ENCODE measurements at regions not wholly inside any gene's neighbourhood (a gene's known extent, or its start where the extent isn't known, plus 50 kb on each side); places are given as distances from the start of the nearest gene placed in this dataset.
A peak's percentile ranks its signal among the peaks of the same experiment; 100 is the strongest.
"Not testable (repeated sequence)": the region's sequence is repeated elsewhere in the genome, so short reads cannot be mapped to it uniquely, and the experiment has no call there.

- H3K9me3 ChIP-seq (ENCODE audit: control insufficient read depth in 2 of 2, low read length in 2 of 2): no peaks in the 10 kb centered on the region
- H3K27me3 ChIP-seq (ENCODE audit: control insufficient read depth in 2 of 2, insufficient read depth in 2 of 2, low read length in 2 of 2): no peaks in the 10 kb centered on the region
- H3K27ac ChIP-seq (ENCODE audit: low read depth in 2 of 2, low read length in 2 of 2): no peak overlapping the region
- H3K36me3 ChIP-seq (ENCODE audit: control insufficient read depth in 2 of 2, insufficient read depth in 2 of 2, low read length in 2 of 2): no peaks in the 10 kb centered on the region
- H3K4me3 ChIP-seq (ENCODE audit: low read length in 2 of 2): no peak overlapping the region
- no peaks in the 10 kb centered on the region for H3K4me1 ChIP-seq (ENCODE audit: control insufficient read depth in 2 of 2, insufficient read depth in 2 of 2, low read length in 2 of 2)
- H3K9ac ChIP-seq (ENCODE audit: low read depth in 1 of 2, low read length in 2 of 2): no peak overlapping the region
Measured at GRCh38 chr10:117801691-117802090, 245.1 kb downstream of the RAB11FIP2 start.

DNA sequence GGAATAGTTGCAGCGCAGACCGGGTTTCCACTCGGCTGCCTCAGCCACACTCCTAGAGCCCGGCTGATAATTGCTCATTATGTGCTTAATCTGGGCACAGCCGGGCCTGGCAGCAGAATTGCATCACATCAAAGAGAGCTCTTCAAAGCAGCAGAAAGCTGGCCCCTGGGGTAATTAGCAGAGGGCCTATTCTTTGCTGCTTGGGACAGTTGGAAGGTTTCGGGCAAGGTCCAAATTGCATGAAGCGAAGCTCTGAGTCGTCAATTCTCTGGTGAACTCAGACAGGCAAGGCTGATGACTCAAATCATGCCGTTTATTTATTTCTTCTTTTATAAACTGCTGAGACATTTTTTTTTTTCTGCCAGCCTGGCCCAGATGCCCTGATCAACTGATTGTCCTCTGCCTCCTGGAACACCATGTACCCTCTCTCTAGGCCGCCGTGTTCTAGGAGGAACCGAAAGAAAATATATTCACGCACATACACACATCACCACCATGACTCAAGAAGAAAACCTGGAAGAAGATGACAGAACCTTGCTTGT lies 242.2 kb downstream of the RAB11FIP2 start:
- no peaks in the 10 kb centered on the region for H3K9me3 ChIP-seq (ENCODE audit: control insufficient read depth in 2 of 2, low read length in 2 of 2)
- no peak overlapping the region for H3K4me3 ChIP-seq (ENCODE audit: low read length in 2 of 2)
- H3K4me1 ChIP-seq (ENCODE audit: control insufficient read depth in 2 of 2, insufficient read depth in 2 of 2, low read length in 2 of 2): no peaks in the 10 kb centered on the region
- no peak overlapping the region for H3K9ac ChIP-seq (ENCODE audit: low read depth in 1 of 2, low read length in 2 of 2)
- no peak overlapping the region for H3K27ac ChIP-seq (ENCODE audit: low read depth in 2 of 2, low read length in 2 of 2)
- H3K27me3 ChIP-seq (ENCODE audit: control insufficient read depth in 2 of 2, insufficient read depth in 2 of 2, low read length in 2 of 2): no peaks in the 10 kb centered on the region
- H3K36me3 ChIP-seq (ENCODE audit: control insufficient read depth in 2 of 2, insufficient read depth in 2 of 2, low read length in 2 of 2): no peaks in the 10 kb centered on the region

GRCh38 chr10:117805139-117805538 lies 241.6 kb downstream of the RAB11FIP2 start:
- Histone ChIP-seq H3K27ac (ENCODE audit: low read depth in 2 of 2, low read length in 2 of 2) (no peak overlapping the region), H3K36me3 (ENCODE audit: control insufficient read depth in 2 of 2, insufficient read depth in 2 of 2, low read length in 2 of 2) (no peaks in the 10 kb centered on the region), H3K4me3 (ENCODE audit: low read length in 2 of 2) (no peak overlapping the region), H3K4me1 (ENCODE audit: control insufficient read depth in 2 of 2, insufficient read depth in 2 of 2, low read length in 2 of 2) (no peaks in the 10 kb centered on the region), H3K9ac (ENCODE audit: low read depth in 1 of 2, low read length in 2 of 2) (no peak overlapping the region), H3K9me3 (ENCODE audit: control insufficient read depth in 2 of 2, low read length in 2 of 2) (no peaks in the 10 kb centered on the region), H3K27me3 (ENCODE audit: control insufficient read depth in 2 of 2, insufficient read depth in 2 of 2, low read length in 2 of 2) (no peaks in the 10 kb centered on the region)

DNA sequence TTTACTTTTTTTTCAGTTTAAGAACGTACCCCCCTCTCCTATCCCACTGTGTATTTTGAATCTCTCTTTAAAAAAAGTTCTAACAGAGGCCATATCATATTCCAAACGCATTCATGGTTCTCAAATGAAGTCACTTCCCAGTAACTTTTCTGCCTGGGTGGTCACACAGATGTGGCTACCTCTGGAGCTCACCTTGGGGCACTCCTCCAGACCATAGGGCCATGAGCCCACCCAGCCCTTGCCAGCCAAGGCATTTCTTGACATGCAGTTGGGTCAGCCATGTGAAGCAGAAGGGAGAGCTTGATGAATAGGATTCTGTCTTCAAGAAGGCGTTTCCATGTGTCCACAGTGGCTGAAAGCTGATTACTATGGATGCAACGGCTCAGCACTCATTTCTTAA lies 239.3 kb downstream of the RAB11FIP2 start:
- Histone ChIP-seq H3K27me3 (ENCODE audit: control insufficient read depth in 2 of 2, insufficient read depth in 2 of 2, low read length in 2 of 2) (no peaks in the 10 kb centered on the region), H3K27ac (ENCODE audit: low read depth in 2 of 2, low read length in 2 of 2) (no peak overlapping the region), H3K36me3 (ENCODE audit: control insufficient read depth in 2 of 2, insufficient read depth in 2 of 2, low read length in 2 of 2) (no peaks in the 10 kb centered on the region), H3K9ac (ENCODE audit: low read depth in 1 of 2, low read length in 2 of 2) (no peak overlapping the region), H3K9me3 (ENCODE audit: control insufficient read depth in 2 of 2, low read length in 2 of 2) (no peaks in the 10 kb centered on the region), H3K4me3 (ENCODE audit: low read length in 2 of 2) (no peak overlapping the region), H3K4me1 (ENCODE audit: control insufficient read depth in 2 of 2, insufficient read depth in 2 of 2, low read length in 2 of 2) (no peaks in the 10 kb centered on the region)

- H3K9ac ChIP-seq (ENCODE audit: low read depth in 1 of 2, low read length in 2 of 2); H3K4me3 ChIP-seq (ENCODE audit: low read length in 2 of 2); H3K27me3 ChIP-seq (ENCODE audit: control insufficient read depth in 2 of 2, insufficient read depth in 2 of 2, low read length in 2 of 2); H3K36me3 ChIP-seq (ENCODE audit: control insufficient read depth in 2 of 2, insufficient read depth in 2 of 2, low read length in 2 of 2); H3K4me1 ChIP-seq (ENCODE audit: control insufficient read depth in 2 of 2, insufficient read depth in 2 of 2, low read length in 2 of 2); H3K9me3 ChIP-seq (ENCODE audit: control insufficient read depth in 2 of 2, low read length in 2 of 2); H3K27ac ChIP-seq (ENCODE audit: low read depth in 2 of 2, low read length in 2 of 2): not testable (repeated sequence)
Measured at GRCh38 chr10:117815816-117816215, 230.9 kb downstream of the RAB11FIP2 start.

DNA sequence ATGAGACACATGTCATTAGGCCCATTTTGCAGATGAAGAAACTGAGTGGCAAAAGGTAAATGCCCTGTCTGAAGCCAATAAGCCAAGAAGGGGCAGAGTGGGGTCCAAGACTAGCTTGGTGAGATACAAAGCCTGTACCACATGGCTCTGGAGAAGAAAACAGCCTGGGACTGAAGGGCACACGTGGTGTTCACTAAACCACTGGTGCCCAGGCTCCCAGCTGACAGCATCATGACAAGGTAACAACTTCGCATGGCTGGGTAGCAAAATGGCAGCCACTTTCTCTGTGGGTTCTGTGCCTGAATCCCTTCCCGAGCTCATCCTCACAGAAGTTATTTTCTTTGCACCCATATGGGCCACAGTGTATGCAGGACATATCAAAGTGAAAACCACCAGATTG lies 229.6 kb downstream of the RAB11FIP2 start:
- no peak overlapping the region for H3K27ac ChIP-seq (ENCODE audit: low read depth in 2 of 2, low read length in 2 of 2)
- no peaks in the 10 kb centered on the region for H3K27me3 ChIP-seq (ENCODE audit: control insufficient read depth in 2 of 2, insufficient read depth in 2 of 2, low read length in 2 of 2)
- no peaks in the 10 kb centered on the region for H3K4me1 ChIP-seq (ENCODE audit: control insufficient read depth in 2 of 2, insufficient read depth in 2 of 2, low read length in 2 of 2)
- no peak overlapping the region for H3K9ac ChIP-seq (ENCODE audit: low read depth in 1 of 2, low read length in 2 of 2)
- H3K36me3 ChIP-seq (ENCODE audit: control insufficient read depth in 2 of 2, insufficient read depth in 2 of 2, low read length in 2 of 2): no peaks in the 10 kb centered on the region
- no peak overlapping the region for H3K4me3 ChIP-seq (ENCODE audit: low read length in 2 of 2)
- no peaks in the 10 kb centered on the region for H3K9me3 ChIP-seq (ENCODE audit: control insufficient read depth in 2 of 2, low read length in 2 of 2)

DNA sequence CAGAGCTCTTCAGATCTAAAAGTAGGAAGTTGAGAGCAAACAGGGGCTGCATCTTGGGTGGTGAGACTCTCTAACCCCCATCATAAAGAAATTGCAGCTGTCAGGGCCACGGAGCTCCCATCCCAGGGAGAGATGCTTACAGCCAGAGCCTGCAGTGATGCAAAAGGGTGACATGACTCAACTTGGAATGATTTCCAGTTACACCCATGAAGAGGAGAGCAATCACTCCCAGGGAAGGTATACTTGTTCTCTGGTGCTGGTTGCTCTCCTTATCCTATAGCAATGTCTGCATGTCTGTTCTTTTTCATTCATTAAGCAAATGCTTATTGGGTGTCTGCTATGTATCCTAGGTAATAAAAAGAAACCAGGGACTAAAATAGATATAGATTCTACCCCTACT lies 228.0 kb downstream of the RAB11FIP2 start:
- no peak overlapping the region for H3K27ac ChIP-seq (ENCODE audit: low read depth in 2 of 2, low read length in 2 of 2)
- no peak overlapping the region for H3K9ac ChIP-seq (ENCODE audit: low read depth in 1 of 2, low read length in 2 of 2)
- no peak overlapping the region for H3K4me3 ChIP-seq (ENCODE audit: low read length in 2 of 2)
- H3K4me1 ChIP-seq (ENCODE audit: control insufficient read depth in 2 of 2, insufficient read depth in 2 of 2, low read length in 2 of 2): no peaks in the 10 kb centered on the region
- no peaks in the 10 kb centered on the region for H3K36me3 ChIP-seq (ENCODE audit: control insufficient read depth in 2 of 2, insufficient read depth in 2 of 2, low read length in 2 of 2)
- H3K9me3 ChIP-seq (ENCODE audit: control insufficient read depth in 2 of 2, low read length in 2 of 2): no peaks in the 10 kb centered on the region
- H3K27me3 ChIP-seq (ENCODE audit: control insufficient read depth in 2 of 2, insufficient read depth in 2 of 2, low read length in 2 of 2): no peaks in the 10 kb centered on the region

GRCh38 chr10:117819304-117819703 lies 227.4 kb downstream of the RAB11FIP2 start:
- no peaks in the 10 kb centered on the region for H3K4me1 ChIP-seq (ENCODE audit: control insufficient read depth in 2 of 2, insufficient read depth in 2 of 2, low read length in 2 of 2)
- no peak overlapping the region for H3K9ac ChIP-seq (ENCODE audit: low read depth in 1 of 2, low read length in 2 of 2)
- no peak overlapping the region for H3K27ac ChIP-seq (ENCODE audit: low read depth in 2 of 2, low read length in 2 of 2)
- H3K4me3 ChIP-seq (ENCODE audit: low read length in 2 of 2): no peak overlapping the region
- no peaks in the 10 kb centered on the region for H3K36me3 ChIP-seq (ENCODE audit: control insufficient read depth in 2 of 2, insufficient read depth in 2 of 2, low read length in 2 of 2)
- H3K9me3 ChIP-seq (ENCODE audit: control insufficient read depth in 2 of 2, low read length in 2 of 2): no peaks in the 10 kb centered on the region
- H3K27me3 ChIP-seq (ENCODE audit: control insufficient read depth in 2 of 2, insufficient read depth in 2 of 2, low read length in 2 of 2): no peaks in the 10 kb centered on the region

GRCh38 chr10:117823980-117824379 lies 222.8 kb downstream of the RAB11FIP2 start:
- H3K9ac ChIP-seq (ENCODE audit: low read depth in 1 of 2, low read length in 2 of 2): no peak overlapping the region
- no peaks in the 10 kb centered on the region for H3K4me1 ChIP-seq (ENCODE audit: control insufficient read depth in 2 of 2, insufficient read depth in 2 of 2, low read length in 2 of 2)
- H3K4me3 ChIP-seq (ENCODE audit: low read length in 2 of 2): no peak overlapping the region
- H3K36me3 ChIP-seq (ENCODE audit: control insufficient read depth in 2 of 2, insufficient read depth in 2 of 2, low read length in 2 of 2): no peaks in the 10 kb centered on the region
- H3K27me3 ChIP-seq (ENCODE audit: control insufficient read depth in 2 of 2, insufficient read depth in 2 of 2, low read length in 2 of 2): no peaks in the 10 kb centered on the region
- H3K9me3 ChIP-seq (ENCODE audit: control insufficient read depth in 2 of 2, low read length in 2 of 2): no peaks in the 10 kb centered on the region
- H3K27ac ChIP-seq (ENCODE audit: low read depth in 2 of 2, low read length in 2 of 2): no peak overlapping the region

- H3K36me3 ChIP-seq (ENCODE audit: control insufficient read depth in 2 of 2, insufficient read depth in 2 of 2, low read length in 2 of 2): no peaks in the 10 kb centered on the region
- no peaks in the 10 kb centered on the region for H3K27me3 ChIP-seq (ENCODE audit: control insufficient read depth in 2 of 2, insufficient read depth in 2 of 2, low read length in 2 of 2)
- H3K9me3 ChIP-seq (ENCODE audit: control insufficient read depth in 2 of 2, low read length in 2 of 2): no peaks in the 10 kb centered on the region
- H3K9ac ChIP-seq (ENCODE audit: low read depth in 1 of 2, low read length in 2 of 2): no peak overlapping the region
- no peaks in the 10 kb centered on the region for H3K4me1 ChIP-seq (ENCODE audit: control insufficient read depth in 2 of 2, insufficient read depth in 2 of 2, low read length in 2 of 2)
- H3K4me3 ChIP-seq (ENCODE audit: low read length in 2 of 2): peak overlapping the region in 1 of 2 donors; percentile 59
- no peak overlapping the region for H3K27ac ChIP-seq (ENCODE audit: low read depth in 2 of 2, low read length in 2 of 2)
Measured at GRCh38 chr10:117830205-117830604, 216.5 kb downstream of the RAB11FIP2 start.

DNA sequence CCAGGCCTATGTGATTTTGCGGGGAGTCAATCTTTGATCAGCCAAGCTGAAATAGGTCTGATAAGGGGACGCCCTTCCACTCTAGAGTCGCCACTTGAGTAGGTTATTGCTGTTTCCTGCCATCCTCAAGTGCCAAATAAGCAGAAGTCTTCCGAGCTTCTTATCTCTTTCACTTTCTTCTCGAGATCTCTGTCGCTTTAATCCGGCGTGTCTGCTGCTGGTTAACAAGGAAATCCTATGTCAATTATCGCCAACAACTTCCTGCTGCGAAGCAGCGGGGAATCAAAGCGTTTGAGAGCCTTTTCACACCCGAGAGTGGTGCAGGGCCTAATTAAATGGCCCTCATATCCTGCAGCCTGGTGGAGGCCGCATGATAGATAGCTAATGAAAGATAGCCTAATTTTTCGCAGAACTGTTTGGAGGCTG lies 215.9 kb downstream of the RAB11FIP2 start:
- Histone ChIP-seq H3K9ac (ENCODE audit: low read depth in 1 of 2, low read length in 2 of 2) (peak overlapping the region in 1 of 2 donors; percentile 32), H3K27me3 (ENCODE audit: control insufficient read depth in 2 of 2, insufficient read depth in 2 of 2, low read length in 2 of 2) (no peaks in the 10 kb centered on the region), H3K4me1 (ENCODE audit: control insufficient read depth in 2 of 2, insufficient read depth in 2 of 2, low read length in 2 of 2) (no peaks in the 10 kb centered on the region), H3K9me3 (ENCODE audit: control insufficient read depth in 2 of 2, low read length in 2 of 2) (no peaks in the 10 kb centered on the region), H3K36me3 (ENCODE audit: control insufficient read depth in 2 of 2, insufficient read depth in 2 of 2, low read length in 2 of 2) (no peaks in the 10 kb centered on the region), H3K4me3 (ENCODE audit: low read length in 2 of 2) (peak overlapping the region in 1 of 2 donors; percentile 59), H3K27ac (ENCODE audit: low read depth in 2 of 2, low read length in 2 of 2) (no peak overlapping the region)

Measured in mucosa of rectum (tissue), 2 donors.